ENCODE measurements at regions not wholly inside any gene's neighbourhood (a gene's known extent, or its start where the extent isn't known, plus 50 kb on each side); places are given as distances from the start of the nearest gene placed in this dataset.

DNA sequence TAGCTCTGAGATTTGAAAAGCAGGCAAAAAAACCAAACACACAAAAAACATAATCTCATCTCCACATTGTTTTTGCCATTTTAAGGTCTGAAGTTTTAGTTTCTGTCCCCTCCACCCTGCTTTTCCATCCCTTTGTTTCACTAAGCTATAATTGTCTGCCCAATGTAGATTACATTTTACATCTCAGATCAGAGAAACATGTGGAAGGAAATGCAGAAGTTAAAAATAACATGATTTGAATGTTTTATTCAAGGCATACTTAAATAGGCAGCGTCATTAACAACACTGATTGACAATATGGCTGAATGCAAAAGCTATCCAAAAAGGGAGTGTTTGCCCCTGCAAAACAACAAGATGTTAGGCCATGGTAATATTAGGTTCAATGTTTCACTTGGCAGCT lies 448.1 kb upstream of the ZNF385D start:
- no peak for DNase-seq
- no peak for ATAC-seq
- no peak for TF ChIP-seq CTCF (IDR thresholded peaks at IDR 0.05)
- no peaks in the 10 kb centered on the region for H3K9me3 ChIP-seq
- no peak overlapping the region for H3K4me3 ChIP-seq
- H3K4me1 ChIP-seq (ENCODE audit: low read depth): no peaks in the 10 kb centered on the region
- no peaks in the 10 kb centered on the region for H3K36me3 ChIP-seq (ENCODE audit: low read depth)
- intact Hi-C loops (cut with DNase I, micrococcal nuclease): no loop called here

- Histone ChIP-seq H3K36me3 (ENCODE audit: low read depth) (no peaks in the 10 kb centered on the region), H3K9me3 (no peaks in the 10 kb centered on the region), H3K4me3 (no peak overlapping the region), H3K4me1 (ENCODE audit: low read depth) (no peaks in the 10 kb centered on the region)
- DNase-seq: no peak
- no peak for ATAC-seq
- no peak for TF ChIP-seq CTCF (IDR thresholded peaks at IDR 0.05)
- intact Hi-C loops (cut with DNase I, micrococcal nuclease): no loop called here
Observed at GRCh38 chr3:22208844-22209243, 457.8 kb upstream of the ZNF385D start.

- Histone ChIP-seq H3K4me3 (no peak overlapping the region), H3K4me1 (ENCODE audit: low read depth) (no peaks in the 10 kb centered on the region), H3K9me3 (no peaks in the 10 kb centered on the region), H3K36me3 (ENCODE audit: low read depth) (no peaks in the 10 kb centered on the region)
- ATAC-seq (no peak), DNase-seq (no peak)
- no peak for TF ChIP-seq CTCF (IDR thresholded peaks at IDR 0.05)
- intact Hi-C loops (cut with DNase I, micrococcal nuclease): no loop called here
Observed at GRCh38 chr3:22209578-22209977, 458.6 kb upstream of the ZNF385D start.

DNA sequence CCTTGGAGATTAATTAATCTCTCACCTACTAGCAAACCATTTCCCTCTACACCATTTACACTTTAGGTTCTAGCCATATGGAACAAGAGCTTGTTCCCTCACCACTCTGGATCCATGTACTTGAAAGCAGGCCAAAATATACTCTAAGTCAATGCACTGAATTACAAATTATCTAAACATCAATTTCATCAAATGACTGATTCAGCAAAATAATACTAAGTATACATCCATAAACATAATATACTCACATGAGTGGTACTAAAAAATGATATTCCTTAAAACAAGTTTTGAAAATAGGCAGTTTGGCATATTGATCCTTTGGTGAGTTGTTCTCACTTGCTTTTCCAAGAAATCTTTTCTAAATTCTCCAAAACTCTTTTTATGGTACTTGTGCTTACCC lies 459.7 kb upstream of the ZNF385D start:
- TF ChIP-seq CTCF (IDR thresholded peaks at IDR 0.05): no peak
- Histone ChIP-seq H3K4me1 (ENCODE audit: low read depth) (no peaks in the 10 kb centered on the region), H3K4me3 (no peak overlapping the region), H3K36me3 (ENCODE audit: low read depth) (no peaks in the 10 kb centered on the region), H3K9me3 (no peaks in the 10 kb centered on the region)
- DNase-seq (no peak), ATAC-seq (no peak)
- intact Hi-C loops (cut with DNase I, micrococcal nuclease): no loop called here

GRCh38 chr3:22216601-22217000 lies 465.6 kb upstream of the ZNF385D start:
- Histone ChIP-seq H3K4me3 (no peak overlapping the region), H3K36me3 (ENCODE audit: low read depth) (no peaks in the 10 kb centered on the region), H3K9me3 (no peaks in the 10 kb centered on the region), H3K4me1 (ENCODE audit: low read depth) (no peaks in the 10 kb centered on the region)
- DNase-seq (no peak), ATAC-seq (no peak)
- TF ChIP-seq CTCF (IDR thresholded peaks at IDR 0.05): no peak
- intact Hi-C loops (cut with DNase I, micrococcal nuclease): no loop called here

GRCh38 chr3:22225161-22225560 lies 474.2 kb upstream of the ZNF385D start:
- no peak for ATAC-seq
- H3K4me3 ChIP-seq: no peak overlapping the region
- intact Hi-C loops (cut with DNase I, micrococcal nuclease): no loop called here
- DNase-seq: no peak
- H3K4me1 ChIP-seq (ENCODE audit: low read depth): no peaks in the 10 kb centered on the region
- no peak for TF ChIP-seq CTCF (IDR thresholded peaks at IDR 0.05)
- no peaks in the 10 kb centered on the region for H3K36me3 ChIP-seq (ENCODE audit: low read depth)
- H3K9me3 ChIP-seq: no peaks in the 10 kb centered on the region

Measured in mucosa of descending colon (tissue), 3 donors.